Liver (tissue), 7 donors: ENCODE measurements at regions not wholly inside any gene's neighbourhood (a gene's known extent, or its start where the extent isn't known, plus 50 kb on each side); places are given as distances from the start of the nearest gene placed in this dataset.

Experiments
- DNase-seq: peaks from one replicate; pipeline ENCODE4 v3.0.0-alpha.2; 2017; ENCODE audit warnings: low spot score
- H3K27ac ChIP-seq, 2 donors: one replicate each; pipeline ENCODE4 v1.7.0; 2013; ENCODE audit warnings: inconsistent platforms in 2 of 2, low read length in 2 of 2, control low read depth in 1 of 2, low read depth in 1 of 2, mild to moderate bottlenecking in 1 of 2
- H3K27me3 ChIP-seq, 4 donors: one replicate each; pipeline versions ENCODE4 v1.6.1 to v1.7.0; 2013; ENCODE audit warnings: low read length in 3 of 4, inconsistent platforms in 1 of 4, mild to moderate bottlenecking in 1 of 4, moderate library complexity in 1 of 4; ENCODE audit not compliant: control insufficient read depth in 4 of 4, insufficient read depth in 4 of 4
- H3K36me3 ChIP-seq, 4 donors: one replicate each; pipeline versions ENCODE4 v1.6.1 to v1.7.0; 2013; ENCODE audit warnings: low read length in 3 of 4, mild to moderate bottlenecking in 3 of 4, low read depth in 1 of 4, moderate library complexity in 1 of 4; ENCODE audit not compliant: control insufficient read depth in 4 of 4, insufficient read depth in 3 of 4
- H3K4me1 ChIP-seq, 4 donors: one replicate each; pipeline versions ENCODE4 v1.6.1 to v1.7.0; 2013; ENCODE audit warnings: low read length in 3 of 4, mild to moderate bottlenecking in 3 of 4, moderate library complexity in 1 of 4; ENCODE audit not compliant: control insufficient read depth in 4 of 4, insufficient read depth in 4 of 4
- H3K4me3 ChIP-seq, 3 donors: one replicate each; pipeline versions ENCODE4 v1.6.1 to v1.7.0; 2013; ENCODE audit warnings: low read length in 3 of 3, control low read depth in 1 of 3, low read depth in 1 of 3, mild to moderate bottlenecking in 1 of 3
- H3K9ac ChIP-seq, 2 donors: one replicate each; pipeline ENCODE4 v1.7.0; 2013; ENCODE audit warnings: low read length in 2 of 2, mild to moderate bottlenecking in 2 of 2, moderate library complexity in 2 of 2, control low read depth in 1 of 2, low read depth in 1 of 2
- H3K9me3 ChIP-seq, 4 donors: one replicate each; pipeline versions ENCODE4 v1.6.1 to v1.7.0; 2013; ENCODE audit warnings: low read length in 3 of 4; ENCODE audit not compliant: control insufficient read depth in 4 of 4
- EGR1 ChIP-seq, 2 donors: IDR thresholded peaks; 2 replicates each; pipeline ENCODE4 v1.6.1; 2016 to 2018; ENCODE audit warnings: antibody characterized with exemption in 2 of 2, low read depth in 2 of 2
- FOXA1 ChIP-seq: IDR thresholded peaks from 2 replicates; pipeline ENCODE4 v1.6.1; 2016; ENCODE audit warnings: antibody characterized with exemption
- GABPA ChIP-seq, 2 donors: IDR thresholded peaks in 1 of 2; conservative IDR thresholded peaks in 1 of 2; 2 replicates each; pipeline ENCODE4 v1.6.1; 2016; ENCODE audit warnings: antibody characterized with exemption in 2 of 2, mild to moderate bottlenecking in 1 of 2, moderate library complexity in 1 of 2
- HNF4A ChIP-seq, 2 donors: conservative IDR thresholded peaks; 2 replicates each; pipeline ENCODE4 v1.6.1; 2016; ENCODE audit warnings: antibody characterized with exemption in 2 of 2, mild to moderate bottlenecking in 2 of 2
- HNF4G ChIP-seq: IDR thresholded peaks from 2 replicates; pipeline ENCODE4 v1.6.1; 2016; ENCODE audit warnings: antibody characterized with exemption
- MAX ChIP-seq: IDR thresholded peaks from 2 replicates; pipeline ENCODE4 v1.6.1; 2016; ENCODE audit warnings: antibody characterized with exemption
- RAD21 ChIP-seq, 2 donors: IDR thresholded peaks; 2 replicates each; pipeline ENCODE4 v1.6.1; 2016; ENCODE audit warnings: antibody characterized with exemption in 2 of 2, mild to moderate bottlenecking in 2 of 2
- TAF1 ChIP-seq: conservative IDR thresholded peaks from 2 replicates; pipeline ENCODE4 v1.6.1; 2016; ENCODE audit warnings: antibody characterized with exemption, mild to moderate bottlenecking
- WGBS: extraction: QIAGEN DNeasy Blood & Tissue Kit; methylation state at CpG from one replicate; pipeline ENCODE4 v1.1.7; 2013; 5-methylcytosine and 5-hydroxymethylcytosine counted together
- TF ChIP-seq, protein P1 (sequence below): IDR thresholded peaks from 2 replicates; pipeline ENCODE4 v1.6.1; 2016; ENCODE audit warnings: antibody characterized with exemption, mild to moderate bottlenecking
- donor health status: healthy.
- donor health status: healthy.
- donor health status: healthy.
- donor health status: healthy.

- Histone ChIP-seq H3K27me3 (no peaks in the 10 kb centered on the region), H3K27ac (no peak overlapping the region), H3K9ac (no peak overlapping the region), H3K36me3 (no peaks in the 10 kb centered on the region), H3K9me3 (no peaks in the 10 kb centered on the region), H3K4me3 (no peak overlapping the region), H3K4me1 (no peaks in the 10 kb centered on the region)
- TF ChIP-seq TAF1: no peak
- TF ChIP-seq HNF4A (conservative IDR thresholded peaks at IDR 0.05): no peak
- TF ChIP-seq, protein P1, sequence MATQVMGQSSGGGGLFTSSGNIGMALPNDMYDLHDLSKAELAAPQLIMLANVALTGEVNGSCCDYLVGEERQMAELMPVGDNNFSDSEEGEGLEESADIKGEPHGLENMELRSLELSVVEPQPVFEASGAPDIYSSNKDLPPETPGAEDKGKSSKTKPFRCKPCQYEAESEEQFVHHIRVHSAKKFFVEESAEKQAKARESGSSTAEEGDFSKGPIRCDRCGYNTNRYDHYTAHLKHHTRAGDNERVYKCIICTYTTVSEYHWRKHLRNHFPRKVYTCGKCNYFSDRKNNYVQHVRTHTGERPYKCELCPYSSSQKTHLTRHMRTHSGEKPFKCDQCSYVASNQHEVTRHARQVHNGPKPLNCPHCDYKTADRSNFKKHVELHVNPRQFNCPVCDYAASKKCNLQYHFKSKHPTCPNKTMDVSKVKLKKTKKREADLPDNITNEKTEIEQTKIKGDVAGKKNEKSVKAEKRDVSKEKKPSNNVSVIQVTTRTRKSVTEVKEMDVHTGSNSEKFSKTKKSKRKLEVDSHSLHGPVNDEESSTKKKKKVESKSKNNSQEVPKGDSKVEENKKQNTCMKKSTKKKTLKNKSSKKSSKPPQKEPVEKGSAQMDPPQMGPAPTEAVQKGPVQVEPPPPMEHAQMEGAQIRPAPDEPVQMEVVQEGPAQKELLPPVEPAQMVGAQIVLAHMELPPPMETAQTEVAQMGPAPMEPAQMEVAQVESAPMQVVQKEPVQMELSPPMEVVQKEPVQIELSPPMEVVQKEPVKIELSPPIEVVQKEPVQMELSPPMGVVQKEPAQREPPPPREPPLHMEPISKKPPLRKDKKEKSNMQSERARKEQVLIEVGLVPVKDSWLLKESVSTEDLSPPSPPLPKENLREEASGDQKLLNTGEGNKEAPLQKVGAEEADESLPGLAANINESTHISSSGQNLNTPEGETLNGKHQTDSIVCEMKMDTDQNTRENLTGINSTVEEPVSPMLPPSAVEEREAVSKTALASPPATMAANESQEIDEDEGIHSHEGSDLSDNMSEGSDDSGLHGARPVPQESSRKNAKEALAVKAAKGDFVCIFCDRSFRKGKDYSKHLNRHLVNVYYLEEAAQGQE: no peak
- TF ChIP-seq GABPA (IDR thresholded peaks at IDR 0.05 in 1 of 2, conservative IDR thresholded peaks at IDR 0.05 in 1 of 2): no peak
- 82% methylated on average over 4 of the region's 4 CpGs for WGBS
- DNase-seq: no peak
Measured at GRCh38 chr2:12970861-12971260, 254.1 kb downstream of the TRIB2 start.

DNA sequence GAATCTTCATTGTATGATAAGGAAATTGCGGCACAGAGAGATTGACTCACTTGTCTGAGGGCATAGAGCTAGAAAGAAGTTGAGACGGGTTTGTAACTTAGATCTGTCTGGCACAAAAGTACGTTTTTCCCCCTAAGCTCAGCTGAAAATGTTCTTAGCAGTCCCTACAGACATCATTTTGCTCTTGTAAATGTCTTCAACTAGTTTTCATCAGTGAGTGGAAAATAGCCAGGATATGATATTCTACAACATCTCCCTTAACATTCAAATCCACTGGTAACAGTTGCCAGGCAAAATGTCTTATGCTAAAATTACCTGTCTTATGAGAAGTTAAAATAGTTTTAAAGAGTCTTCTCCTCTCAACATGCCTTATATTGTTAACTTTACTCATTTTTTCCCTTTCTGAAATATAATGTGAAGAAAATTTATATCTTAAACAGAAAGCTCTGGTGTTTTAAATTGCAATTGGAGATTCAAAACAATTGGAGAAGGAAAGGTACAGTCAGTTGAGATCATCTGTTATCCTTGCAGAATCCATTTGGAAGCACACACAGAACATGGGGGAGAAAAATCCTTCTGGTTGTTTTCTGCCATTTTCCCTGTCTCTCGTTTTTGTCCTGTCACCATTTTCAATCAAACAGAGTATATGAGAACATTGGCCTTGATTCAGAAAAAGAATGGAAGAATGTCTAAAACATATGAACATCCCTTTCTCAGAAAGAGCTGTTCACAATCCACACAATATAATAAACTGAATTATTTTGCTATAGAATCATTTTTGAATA is 255.0 kb downstream of the TRIB2 start:
- WGBS: 84% methylated on average over 4 of the region's 4 CpGs

DNA sequence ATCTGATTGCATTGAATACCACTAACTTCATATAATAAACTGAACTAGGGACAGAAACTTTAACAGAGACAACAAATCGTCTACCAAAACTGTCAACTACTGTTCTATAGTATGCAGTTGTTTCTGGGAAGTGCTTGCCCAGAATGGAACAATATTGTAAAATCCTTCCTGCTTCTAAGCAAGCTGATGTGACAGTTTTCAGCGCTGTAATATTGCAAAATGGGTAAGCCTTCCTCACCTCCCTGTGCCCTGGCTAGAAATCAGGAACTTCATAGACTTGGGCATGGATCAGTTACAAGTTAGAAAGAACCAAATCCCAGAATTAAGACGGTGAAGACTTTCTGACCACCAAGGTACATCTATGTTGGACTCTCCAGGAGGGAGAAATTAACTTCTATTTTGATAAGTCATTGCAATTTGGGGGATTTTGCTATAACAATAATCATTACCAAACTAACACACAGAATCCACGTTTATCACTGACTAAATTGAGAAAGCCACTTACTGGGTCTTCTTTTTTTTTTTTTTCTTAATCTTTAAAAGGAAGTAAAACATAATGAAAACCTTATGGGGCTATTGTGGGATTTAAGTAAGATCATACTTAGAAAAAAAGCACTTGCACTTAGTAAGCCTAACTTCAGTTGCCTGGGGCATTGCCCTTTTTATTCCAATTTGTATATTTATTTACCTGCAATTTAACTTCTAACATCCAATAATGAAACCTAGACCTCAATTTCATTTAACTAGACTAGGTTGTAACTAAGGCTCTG is 261.5 kb downstream of the TRIB2 start:
- no peak for DNase-seq
- no peaks in the 10 kb centered on the region for H3K4me1 ChIP-seq
- no peaks in the 10 kb centered on the region for H3K36me3 ChIP-seq
- TF ChIP-seq FOXA1: no peak
- TF ChIP-seq RAD21 (IDR thresholded peaks at IDR 0.05): no peak
- TF ChIP-seq, protein P1: no peak
- no peak for TF ChIP-seq HNF4G
- TF ChIP-seq MAX: peak; percentile 11
- no peak for TF ChIP-seq EGR1 (IDR thresholded peaks at IDR 0.05; ENCODE audit: low read depth in 2 of 2)
- H3K4me3 ChIP-seq: no peak overlapping the region
- no peak overlapping the region for H3K9ac ChIP-seq
- H3K9me3 ChIP-seq: no peaks in the 10 kb centered on the region
- H3K27me3 ChIP-seq: no peaks in the 10 kb centered on the region
- 38% methylated on average over 4 of the region's 4 CpGs for WGBS
- H3K27ac ChIP-seq: no peak overlapping the region

More for the DNA sequence above, 255.0 kb downstream of the TRIB2 start:
- Histone ChIP-seq H3K4me3 (no peak overlapping the region), H3K9me3 (no peaks in the 10 kb centered on the region), H3K36me3 (no peaks in the 10 kb centered on the region), H3K27me3 (no peaks in the 10 kb centered on the region), H3K4me1 (no peaks in the 10 kb centered on the region), H3K27ac (no peak overlapping the region), H3K9ac (no peak overlapping the region)
- DNase-seq: no peak
- TF ChIP-seq MAX: no peak
